Keratinocyte (primary cell): ENCODE measurements at regions not wholly inside any gene's neighbourhood (a gene's known extent, or its start where the extent isn't known, plus 50 kb on each side); places are given as distances from the start of the nearest gene placed in this dataset.

Source experiments
- DNase-seq: peaks from one replicate; pipeline ENCODE4 v3.0.0-alpha.2; 2011; ENCODE audit warnings: low read depth, missing footprints, low spot score
- FAIRE-seq: peaks from 2 replicates; lab custom pipeline; 2011; peaks lifted over from hg19 to GRCh38; lab: Jason Lieb, UNC
- H2AFZ ChIP-seq: 2 replicates; pipeline ENCODE4 v1.6.0; 2012; ENCODE audit warnings: low read length, control low read depth, inconsistent platforms; ENCODE audit not compliant: control insufficient read depth
- H3K27ac ChIP-seq: 2 replicates; pipeline ENCODE4 v1.5.1; 2011; ENCODE audit warnings: low read length; ENCODE audit not compliant: control insufficient read depth, insufficient read depth
- H3K27me3 ChIP-seq: 3 replicates; pipeline ENCODE4 v1.6.0; 2011; ENCODE audit warnings: low read length; ENCODE audit not compliant: control insufficient read depth, insufficient read depth; ENCODE audit errors: extremely low read depth
- H3K36me3 ChIP-seq, 2 experiments: 2 replicates in 1 of 2; 3 replicates in 1 of 2; pipeline ENCODE4 v1.5.1; 2011; ENCODE audit warnings: low read length in 2 of 2, mild to moderate bottlenecking in 1 of 2; ENCODE audit not compliant: control insufficient read depth in 2 of 2, insufficient read depth in 2 of 2; ENCODE audit errors: extremely low read depth in 1 of 2
- H3K4me1 ChIP-seq: 3 replicates; pipeline ENCODE4 v1.5.1; 2011; ENCODE audit warnings: low read length; ENCODE audit not compliant: control insufficient read depth, insufficient read depth; ENCODE audit errors: extremely low read depth
- H3K4me2 ChIP-seq: 3 replicates; pipeline ENCODE4 v1.6.0; 2011; ENCODE audit warnings: low read depth, low read length; ENCODE audit not compliant: control insufficient read depth, insufficient read depth; ENCODE audit errors: extremely low read depth
- H3K4me3 ChIP-seq, 3 experiments: fragments of 200-600 bp in 1 of 3; sonication (generic) in 1 of 3; 2 replicates in 2 of 3; 3 replicates in 1 of 3; pipeline ENCODE4 v1.5.1; 2011 to 2016; ENCODE audit warnings: low read length in 3 of 3, mild to moderate bottlenecking in 3 of 3, control low read depth in 2 of 3, inconsistent platforms in 1 of 3, low read depth in 1 of 3, mixed read lengths in 1 of 3, mixed run types in 1 of 3, moderate library complexity in 1 of 3; ENCODE audit not compliant: control insufficient read depth in 2 of 3, insufficient read depth in 2 of 3; ENCODE audit errors: extremely low read depth in 1 of 3
- H3K79me2 ChIP-seq: 2 replicates; pipeline ENCODE4 v1.6.0; 2012; ENCODE audit warnings: low read length; ENCODE audit not compliant: control insufficient read depth, insufficient read depth
- H3K9ac ChIP-seq: 3 replicates; pipeline ENCODE4 v1.6.0; 2011; ENCODE audit warnings: low read length; ENCODE audit not compliant: control insufficient read depth, insufficient read depth; ENCODE audit errors: extremely low read depth
- H3K9me1 ChIP-seq: 3 replicates; pipeline ENCODE4 v1.6.0; 2011; ENCODE audit warnings: low read length; ENCODE audit not compliant: control insufficient read depth, insufficient read depth; ENCODE audit errors: extremely low read depth
- H3K9me3 ChIP-seq: 2 replicates; pipeline ENCODE4 v1.5.1; 2012; ENCODE audit warnings: low read depth, low read length; ENCODE audit not compliant: control insufficient read depth
- H4K20me1 ChIP-seq: 3 replicates; pipeline ENCODE4 v1.6.0; 2011; ENCODE audit warnings: low read length; ENCODE audit not compliant: control insufficient read depth, insufficient read depth; ENCODE audit errors: extremely low read depth
- EZH2 ChIP-seq: IDR thresholded peaks from one replicate; pipeline ENCODE4 v1.6.1; 2012; ENCODE audit warnings: inconsistent platforms, mild to moderate bottlenecking, low read length, moderate library complexity
- dilution Hi-C: fragments of 300-500 bp; cut with MboI; formaldehyde crosslinking; loops from one replicate; pipeline ENCODE4 v1.7.0; 2020; ENCODE audit warnings: low sequenced_read_pairs; ENCODE audit not compliant: extremely low pct_ligation_motif_present
- TF ChIP-seq, protein P1 (sequence below), 3 experiments: IDR thresholded peaks in 1 of 3; conservative IDR thresholded peaks in 1 of 3; optimal IDR thresholded peaks in 1 of 3; 2 replicates in 2 of 3; 3 replicates in 1 of 3; pipeline versions ENCODE3 to v1.5.1; 2011; ENCODE audit warnings: low read length in 3 of 3, mild to moderate bottlenecking in 3 of 3, moderate library complexity in 2 of 3, control low read depth in 1 of 3, inconsistent platforms in 1 of 3; ENCODE audit not compliant: insufficient read depth in 2 of 3; ENCODE audit errors: extremely low read depth in 1 of 3

DNA sequence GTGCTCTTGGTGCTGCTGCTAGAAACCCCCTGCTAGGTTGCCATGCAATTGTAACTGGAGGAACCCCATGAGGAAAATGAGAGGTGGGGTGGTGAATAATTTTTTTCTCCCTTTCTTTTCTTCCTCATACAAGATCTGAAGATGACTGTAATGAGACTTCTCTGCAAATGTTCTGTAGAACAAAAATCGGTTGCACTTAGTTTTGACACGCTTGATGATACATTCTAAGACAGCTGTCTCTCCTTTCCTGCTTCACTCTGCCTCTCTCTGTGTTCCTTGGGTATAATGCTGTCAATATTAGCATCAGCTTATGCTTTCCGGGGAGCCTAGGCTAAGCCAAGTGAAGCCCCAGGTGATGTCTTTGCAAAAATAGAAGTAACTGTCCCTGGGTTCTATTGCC, 721.5 kb downstream of the POM121L12 start:
- H3K27ac ChIP-seq = no peak overlapping the region
- H3K4me2 ChIP-seq = no peak overlapping the region
- FAIRE-seq (no peak), DNase-seq (no peak)
- no peaks in the 10 kb centered on the region for H3K4me1 ChIP-seq
- H3K27me3 ChIP-seq = no peaks in the 10 kb centered on the region
- no peak overlapping the region for H3K4me3 ChIP-seq
- dilution Hi-C loops = no loop called here
- no peak overlapping the region for H3K9ac ChIP-seq
- H3K36me3 ChIP-seq = no peaks in the 10 kb centered on the region
- no peak overlapping the region for H2AFZ ChIP-seq
- no peaks in the 10 kb centered on the region for H3K9me1 ChIP-seq
- H4K20me1 ChIP-seq = no peaks in the 10 kb centered on the region
- H3K79me2 ChIP-seq = no peaks in the 10 kb centered on the region
- TF ChIP-seq, protein P1, sequence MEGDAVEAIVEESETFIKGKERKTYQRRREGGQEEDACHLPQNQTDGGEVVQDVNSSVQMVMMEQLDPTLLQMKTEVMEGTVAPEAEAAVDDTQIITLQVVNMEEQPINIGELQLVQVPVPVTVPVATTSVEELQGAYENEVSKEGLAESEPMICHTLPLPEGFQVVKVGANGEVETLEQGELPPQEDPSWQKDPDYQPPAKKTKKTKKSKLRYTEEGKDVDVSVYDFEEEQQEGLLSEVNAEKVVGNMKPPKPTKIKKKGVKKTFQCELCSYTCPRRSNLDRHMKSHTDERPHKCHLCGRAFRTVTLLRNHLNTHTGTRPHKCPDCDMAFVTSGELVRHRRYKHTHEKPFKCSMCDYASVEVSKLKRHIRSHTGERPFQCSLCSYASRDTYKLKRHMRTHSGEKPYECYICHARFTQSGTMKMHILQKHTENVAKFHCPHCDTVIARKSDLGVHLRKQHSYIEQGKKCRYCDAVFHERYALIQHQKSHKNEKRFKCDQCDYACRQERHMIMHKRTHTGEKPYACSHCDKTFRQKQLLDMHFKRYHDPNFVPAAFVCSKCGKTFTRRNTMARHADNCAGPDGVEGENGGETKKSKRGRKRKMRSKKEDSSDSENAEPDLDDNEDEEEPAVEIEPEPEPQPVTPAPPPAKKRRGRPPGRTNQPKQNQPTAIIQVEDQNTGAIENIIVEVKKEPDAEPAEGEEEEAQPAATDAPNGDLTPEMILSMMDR (optimal IDR thresholded peaks at IDR 0.05 in 1 of 3, IDR thresholded peaks at IDR 0.05 in 1 of 3, conservative IDR thresholded peaks at IDR 0.05 in 1 of 3; ENCODE audit: extremely low read depth in 1 of 3, insufficient read depth in 2 of 3, low read length in 3 of 3) = no peak
- TF ChIP-seq EZH2 = no peak
- no peaks in the 10 kb centered on the region for H3K9me3 ChIP-seq

DNA sequence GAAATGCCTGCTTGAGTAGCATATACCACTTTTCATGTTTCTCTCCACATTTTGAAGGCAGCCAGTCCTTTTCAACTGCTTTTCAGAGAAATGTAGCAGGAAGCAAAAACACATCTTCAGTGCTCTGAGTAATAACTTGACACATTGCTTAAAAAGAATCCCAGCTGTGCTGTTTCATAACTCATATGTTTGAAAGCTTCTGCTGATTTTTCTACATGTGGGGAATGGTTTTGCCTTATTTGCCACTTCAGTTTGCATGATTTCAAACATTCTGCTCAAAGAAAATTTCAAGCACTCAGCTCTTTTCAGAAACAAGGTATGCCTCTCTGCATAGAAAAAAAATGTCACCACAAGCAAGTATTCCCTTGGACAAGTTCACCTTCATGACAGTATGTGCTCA, 732.8 kb downstream of the POM121L12 start:
- Histone ChIP-seq H3K79me2 (no peaks in the 10 kb centered on the region), H3K27ac (no peak overlapping the region), H3K4me3 (no peak overlapping the region), H3K27me3 (no peaks in the 10 kb centered on the region), H3K36me3 (no peaks in the 10 kb centered on the region), H3K4me1 (no peaks in the 10 kb centered on the region), H3K9me1 (no peaks in the 10 kb centered on the region), H4K20me1 (no peaks in the 10 kb centered on the region), H2AFZ (no peak overlapping the region), H3K4me2 (no peak overlapping the region), H3K9me3 (no peaks in the 10 kb centered on the region), H3K9ac (no peak overlapping the region)
- no peak for TF ChIP-seq EZH2
- TF ChIP-seq, protein P1 (optimal IDR thresholded peaks at IDR 0.05 in 1 of 3, IDR thresholded peaks at IDR 0.05 in 1 of 3, conservative IDR thresholded peaks at IDR 0.05 in 1 of 3; ENCODE audit: extremely low read depth in 1 of 3, insufficient read depth in 2 of 3, low read length in 3 of 3) = no peak
- dilution Hi-C loops = no loop called here
- no peak for DNase-seq
- FAIRE-seq = no peak
